MM.1S (cell line): ENCODE measurements at regions not wholly inside any gene's neighbourhood (a gene's known extent, or its start where the extent isn't known, plus 50 kb on each side); places are given as distances from the start of the nearest gene placed in this dataset.

Experiments
- CTCF ChIP-seq: fragments of 300-600 bp; sonication (generic); IDR thresholded peaks from 2 replicates; pipeline ENCODE4 v1.5.1; 2016; ENCODE audit warnings: antibody characterized with exemption, low read length, mixed read lengths
- EZH2 ChIP-seq: fragments of 300-600 bp; sonication (generic); optimal IDR thresholded peaks from 2 replicates; pipeline ENCODE3; 2017; ENCODE audit warnings: low read depth, mild to moderate bottlenecking, antibody characterized with exemption, low read length, mixed read lengths

- TF ChIP-seq CTCF (no peak), EZH2 (no peak)
Observed at GRCh38 chr1:194288238-194288637, 1101.8 kb upstream of the B3GALT2 start.
